GDM1 (cell line): ENCODE measurements at regions not wholly inside any gene's neighbourhood (a gene's known extent, or its start where the extent isn't known, plus 50 kb on each side); places are given as distances from the start of the nearest gene placed in this dataset.
"Not testable (repeated sequence)": the region's sequence is repeated elsewhere in the genome, so short reads cannot be mapped to it uniquely, and the experiment has no call there.

Experiments used
- DNase-seq: peaks from one replicate; lab custom pipeline; 2025; lab: John Stamatoyannopoulos, UW

DNA sequence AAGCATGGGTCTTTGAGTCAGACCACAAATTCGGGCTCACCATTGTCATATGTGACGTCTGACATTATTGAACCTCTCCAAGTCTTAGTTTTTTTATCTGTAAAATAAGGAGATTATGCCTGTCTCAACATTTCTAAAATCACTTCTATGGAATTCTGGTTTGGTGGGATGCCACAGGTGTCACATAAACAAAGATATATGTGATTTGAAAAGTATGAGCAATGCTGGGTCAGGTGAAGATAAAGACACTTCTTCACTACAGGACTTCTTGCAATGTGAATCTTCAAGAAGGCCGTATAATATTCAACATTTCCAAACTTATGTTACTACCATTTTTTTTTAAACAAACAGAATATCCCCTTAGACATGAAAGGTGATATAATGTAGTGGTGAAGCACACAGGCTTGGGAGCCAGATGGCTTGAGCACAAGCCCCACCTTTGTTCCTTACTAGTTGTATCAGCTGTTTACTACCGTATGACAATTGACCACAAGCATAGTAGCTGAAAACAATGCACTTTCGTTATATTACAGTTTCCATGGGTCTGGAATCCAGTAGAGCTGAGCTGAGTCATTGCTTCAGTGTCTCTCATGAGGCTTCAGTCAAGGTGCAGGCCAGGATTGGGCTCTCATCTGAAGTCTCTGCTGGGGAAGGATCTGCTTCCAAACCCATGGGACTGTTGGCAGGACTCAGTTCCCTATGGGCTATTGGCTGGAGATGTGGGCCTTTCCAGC, 87.7 kb downstream of the UTP18 start:
- DNase-seq: no peak

DNA sequence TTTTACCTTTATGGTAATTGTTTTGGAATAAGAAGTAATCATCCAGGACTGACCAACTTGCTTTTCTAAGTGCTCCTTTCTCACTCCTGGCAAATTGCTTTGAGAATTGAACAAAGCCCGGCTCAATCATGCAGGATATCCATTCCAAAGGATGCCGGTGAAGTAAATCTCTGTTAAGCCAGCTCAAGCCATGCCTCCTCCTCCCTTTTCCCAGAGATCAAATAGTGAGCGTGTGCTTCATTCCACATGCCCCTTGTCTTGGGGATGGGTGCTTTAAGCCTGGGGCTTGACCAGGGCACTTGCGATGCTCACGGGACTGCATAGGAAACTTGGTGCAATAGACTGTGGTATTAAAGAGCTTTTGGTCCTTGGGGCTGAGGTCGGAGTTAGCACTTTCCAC, 90.7 kb downstream of the UTP18 start:
- no peak for DNase-seq

DNA sequence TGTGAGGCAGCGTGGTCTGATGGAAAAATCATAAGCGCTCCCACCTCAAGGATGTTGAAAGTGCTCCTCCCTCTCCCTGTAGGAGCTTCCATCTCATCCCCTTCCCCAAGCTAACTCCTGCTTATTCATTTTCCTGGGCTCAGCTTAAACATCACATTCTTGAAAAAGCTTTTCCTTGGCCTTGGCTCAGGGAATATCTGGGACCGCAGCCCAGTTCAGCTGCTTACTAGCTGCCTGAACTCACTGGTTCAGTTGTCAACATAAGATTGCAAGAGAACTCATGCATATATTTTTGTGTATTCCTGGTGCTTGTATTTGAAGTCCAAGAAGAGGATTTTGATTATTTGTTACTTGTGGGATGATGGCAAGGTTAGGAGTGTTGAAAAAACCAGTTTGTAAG, 91.5 kb downstream of the UTP18 start:
- no peak for DNase-seq

DNA sequence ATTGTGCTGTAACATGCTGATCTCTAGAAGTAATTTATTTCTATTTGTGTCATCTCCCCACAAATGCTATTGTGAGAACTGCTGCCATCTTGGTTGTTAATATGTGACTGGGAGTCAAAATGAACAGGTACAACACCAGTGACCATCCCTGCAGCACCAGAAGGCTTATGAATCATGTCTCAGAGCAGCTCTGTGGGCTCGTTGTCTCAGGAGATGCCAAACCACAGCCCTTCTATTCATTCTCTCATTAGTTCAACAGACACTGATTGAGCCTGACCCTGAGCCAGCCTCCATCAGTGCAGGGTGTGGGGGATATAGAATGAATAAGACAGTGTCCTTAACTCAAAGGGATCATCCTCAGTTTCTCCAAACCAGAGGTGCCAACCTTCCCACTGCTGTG, 92.5 kb downstream of the UTP18 start:
- no peak for DNase-seq

DNA sequence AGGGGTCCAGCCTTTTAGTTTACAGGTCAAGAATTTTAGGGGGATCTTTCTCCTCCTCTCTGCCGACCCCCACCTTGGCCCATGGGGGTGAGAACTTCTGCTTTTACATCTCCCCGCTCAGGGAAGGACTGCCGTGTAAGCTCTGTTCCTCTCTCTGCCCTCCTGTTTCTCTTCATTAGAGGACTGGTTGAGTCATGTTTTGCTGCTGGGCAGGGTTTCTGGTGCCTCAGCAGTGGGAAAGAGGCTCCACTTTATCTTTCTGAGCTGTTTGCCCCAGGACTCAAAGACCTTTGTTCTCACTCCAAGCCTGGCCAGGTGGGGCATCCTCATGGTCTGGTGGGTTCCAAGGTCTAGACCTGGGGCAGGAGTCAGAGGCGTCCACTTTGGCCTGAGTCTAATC, 93.0 kb downstream of the UTP18 start:
- DNase-seq: no peak

DNA sequence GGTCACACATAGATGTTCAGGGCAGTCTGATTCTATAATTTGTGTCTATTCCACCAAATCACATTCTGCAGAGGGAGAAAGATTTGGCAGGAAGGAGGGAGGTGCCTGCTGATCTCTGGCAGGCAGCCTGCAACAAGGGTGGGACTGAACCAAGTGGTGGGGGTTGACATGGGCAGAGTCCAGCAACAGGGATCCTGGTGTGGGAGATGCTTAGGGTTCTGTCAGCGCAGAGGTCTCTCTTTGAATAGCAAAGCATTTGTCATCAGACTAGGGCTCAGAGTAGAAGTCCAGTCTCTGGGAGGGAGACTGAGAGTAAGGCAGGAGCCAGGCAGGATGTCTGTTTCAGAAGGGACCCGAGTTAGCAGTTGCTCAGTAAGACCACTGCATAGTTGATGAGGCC, 94.6 kb downstream of the UTP18 start:
- DNase-seq: no peak

DNA sequence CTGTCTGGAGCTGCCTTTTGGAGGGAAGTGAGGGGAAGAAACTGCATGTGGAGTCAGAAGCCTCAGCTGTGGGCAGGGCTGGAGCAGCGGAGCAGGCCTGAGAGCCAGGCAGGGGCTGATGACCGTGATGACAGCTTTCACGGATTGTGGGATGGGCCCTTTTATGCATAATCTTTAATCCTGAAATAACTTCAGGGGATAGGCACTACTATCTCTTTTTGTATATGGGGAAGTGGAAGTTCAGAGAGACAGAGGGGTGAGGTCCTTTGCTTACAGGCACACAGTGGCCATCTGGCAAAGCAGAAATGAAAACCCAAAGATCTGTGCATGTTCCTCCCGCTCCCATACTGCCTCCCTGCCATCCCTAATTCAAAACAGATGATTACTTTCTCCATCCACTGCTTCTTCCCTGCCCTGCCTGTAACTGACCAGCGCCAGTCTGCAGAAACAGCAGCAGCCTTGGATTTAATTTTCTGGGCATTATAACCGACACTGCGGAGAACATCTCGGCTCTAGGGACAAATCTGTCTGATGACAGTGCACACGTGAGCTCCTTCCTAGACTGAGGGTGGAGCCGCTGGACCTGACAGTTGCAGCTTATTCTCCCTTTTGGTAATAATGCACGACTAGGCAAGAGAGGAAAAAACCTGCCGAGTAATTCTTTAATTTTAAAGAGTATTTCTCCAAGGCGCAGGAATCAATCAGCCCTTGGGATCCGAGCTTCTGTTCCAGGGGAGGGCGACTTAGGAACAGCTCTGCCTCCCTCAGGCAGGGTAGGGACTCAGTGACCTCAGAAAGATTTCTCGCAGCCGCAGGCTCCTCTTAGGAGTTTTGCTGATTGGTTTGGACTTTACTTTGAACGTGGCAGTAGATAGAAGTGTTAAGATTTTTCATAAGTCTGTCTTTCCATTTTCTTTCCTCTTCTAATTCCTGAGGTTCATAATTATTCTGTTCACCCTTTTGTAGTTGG, 95.4 kb downstream of the UTP18 start:
- no peak for DNase-seq

DNA sequence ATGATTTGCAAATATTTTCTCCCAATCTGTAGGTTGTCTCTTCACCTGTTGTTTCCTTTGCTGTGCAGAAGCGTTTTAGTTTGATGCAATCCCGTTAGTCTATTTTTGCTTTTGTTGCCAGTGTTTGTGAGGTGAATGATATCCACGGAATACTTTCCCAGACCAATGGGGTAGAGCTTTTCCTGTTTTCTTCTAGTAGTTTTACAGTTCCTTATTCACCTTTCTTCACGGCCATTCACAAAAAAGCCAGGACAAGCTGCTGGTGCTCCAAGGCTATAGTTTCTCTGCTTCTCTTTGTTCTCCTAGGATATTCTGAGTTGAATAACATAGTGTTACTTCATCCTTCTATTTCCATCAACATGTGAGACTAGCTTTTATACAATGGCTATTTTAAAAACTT, 98.7 kb downstream of the UTP18 start:
- DNase-seq: no peak

DNA sequence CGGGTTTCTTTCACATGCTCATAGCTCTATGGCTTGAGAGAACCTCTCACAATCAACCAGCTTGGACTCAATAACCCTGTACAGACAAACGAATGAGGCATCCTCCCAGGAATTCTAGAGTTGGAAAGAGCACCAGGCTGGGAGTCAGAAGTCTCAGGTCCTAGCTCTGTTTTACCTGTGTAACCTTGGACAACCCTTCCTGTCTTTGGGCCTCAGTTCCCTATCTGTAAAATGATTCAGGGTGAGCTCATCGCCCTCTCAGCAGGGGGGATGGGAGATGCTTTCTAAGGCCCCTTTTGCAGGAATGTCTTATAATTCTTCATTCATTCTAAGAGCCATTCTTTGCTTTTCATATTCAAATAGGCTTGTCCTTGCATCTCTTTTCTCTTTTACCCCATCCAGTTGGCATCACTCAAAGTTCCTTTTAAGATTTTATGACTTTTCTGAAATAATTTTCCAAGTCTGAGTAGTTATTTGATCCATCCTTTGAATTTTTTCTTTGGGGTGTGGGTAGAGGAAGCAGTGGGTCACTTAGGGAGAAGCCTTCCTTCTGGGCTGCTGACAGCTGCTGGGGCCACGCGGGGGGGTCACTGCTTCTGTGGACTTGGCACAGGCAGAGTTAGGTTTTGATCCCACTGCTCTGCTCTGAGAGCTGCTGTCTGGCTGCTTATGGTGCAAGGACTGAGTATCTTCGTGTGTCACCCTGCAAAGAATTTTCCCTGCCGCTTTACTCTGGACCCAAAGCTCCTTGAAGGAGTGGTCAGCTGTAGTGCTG, 102.7 kb downstream of the UTP18 start:
- DNase-seq: no peak

DNA sequence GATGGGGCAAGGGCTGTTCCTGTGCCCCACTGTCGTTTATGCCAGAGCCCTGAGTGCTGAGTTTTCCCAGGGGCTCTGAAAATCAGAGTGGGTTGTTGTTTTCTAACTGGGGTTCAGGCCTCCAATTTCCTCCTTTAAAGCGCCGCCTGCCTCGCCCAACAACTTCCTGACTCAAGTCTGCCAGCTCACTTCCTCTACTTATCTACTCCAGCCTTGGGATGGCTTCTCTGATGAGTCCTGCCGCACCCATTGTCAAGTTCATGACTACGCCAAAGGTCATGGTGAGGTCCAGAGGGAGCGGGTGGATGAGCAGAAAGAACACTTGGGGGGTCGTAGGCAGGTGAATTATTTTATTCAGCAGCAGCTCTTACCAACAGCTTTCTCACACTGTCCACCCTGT, 104.7 kb downstream of the UTP18 start:
- no peak for DNase-seq

DNA sequence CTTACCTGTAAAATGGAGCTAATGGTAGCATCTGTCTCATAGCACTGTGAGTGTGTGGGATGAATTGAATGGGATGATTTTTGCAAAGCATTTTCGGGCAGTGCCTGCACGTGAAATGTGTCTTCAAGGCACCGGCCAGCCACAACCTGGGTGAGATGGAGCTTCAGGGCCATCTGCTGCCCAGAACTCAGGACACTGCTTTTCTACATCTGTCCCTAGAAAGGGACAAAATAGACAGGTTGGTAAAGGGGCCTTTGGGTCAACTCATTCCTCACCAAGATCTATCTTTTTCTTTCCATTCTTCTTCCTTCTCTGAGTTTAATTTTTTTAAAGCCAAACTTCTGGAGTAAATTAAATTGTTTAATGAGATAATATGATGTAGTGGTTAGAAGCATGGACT, 106.5 kb downstream of the UTP18 start:
- DNase-seq: no peak

DNA sequence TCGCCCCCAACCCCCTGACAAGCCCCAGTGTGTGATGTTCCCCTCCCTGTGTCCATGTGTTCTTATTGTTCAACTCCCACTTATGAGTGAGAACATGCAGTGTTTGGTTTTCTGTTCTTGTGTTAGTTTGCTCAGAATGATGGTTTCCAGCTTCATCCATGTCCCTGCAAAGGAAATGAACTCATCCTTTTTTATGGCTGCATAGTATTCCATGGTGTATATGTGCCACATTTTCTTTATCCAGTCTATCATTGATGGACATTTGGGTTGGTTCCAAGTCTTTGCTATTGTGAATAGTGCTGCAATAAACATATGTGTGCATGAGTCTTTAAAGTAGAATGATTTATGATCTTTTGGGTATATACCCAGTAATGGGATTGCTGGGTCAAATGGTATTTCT, 107.5 kb downstream of the UTP18 start:
- not testable (repeated sequence) for DNase-seq

DNA sequence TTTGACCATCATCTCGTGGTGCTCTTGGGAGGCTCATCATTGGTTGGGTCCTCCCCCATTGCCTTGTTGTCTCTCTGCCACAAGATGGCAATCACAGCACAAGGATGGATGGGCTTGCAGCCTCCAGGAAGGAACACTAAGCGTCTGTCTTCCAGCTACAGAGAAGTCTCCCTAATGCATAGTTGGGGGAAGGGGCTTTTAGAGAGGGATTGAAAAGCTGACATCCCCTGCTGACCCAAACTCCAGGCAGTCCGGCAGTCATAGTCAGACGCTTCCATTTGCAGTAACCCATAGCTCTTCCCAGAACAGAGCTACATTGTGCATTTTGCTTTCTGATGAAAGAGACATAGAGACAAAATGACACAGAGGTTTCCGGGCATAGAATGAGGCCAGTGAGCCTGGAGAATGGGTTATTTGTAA, 111.4 kb downstream of the UTP18 start:
- DNase-seq: peak; percentile 17

DNA sequence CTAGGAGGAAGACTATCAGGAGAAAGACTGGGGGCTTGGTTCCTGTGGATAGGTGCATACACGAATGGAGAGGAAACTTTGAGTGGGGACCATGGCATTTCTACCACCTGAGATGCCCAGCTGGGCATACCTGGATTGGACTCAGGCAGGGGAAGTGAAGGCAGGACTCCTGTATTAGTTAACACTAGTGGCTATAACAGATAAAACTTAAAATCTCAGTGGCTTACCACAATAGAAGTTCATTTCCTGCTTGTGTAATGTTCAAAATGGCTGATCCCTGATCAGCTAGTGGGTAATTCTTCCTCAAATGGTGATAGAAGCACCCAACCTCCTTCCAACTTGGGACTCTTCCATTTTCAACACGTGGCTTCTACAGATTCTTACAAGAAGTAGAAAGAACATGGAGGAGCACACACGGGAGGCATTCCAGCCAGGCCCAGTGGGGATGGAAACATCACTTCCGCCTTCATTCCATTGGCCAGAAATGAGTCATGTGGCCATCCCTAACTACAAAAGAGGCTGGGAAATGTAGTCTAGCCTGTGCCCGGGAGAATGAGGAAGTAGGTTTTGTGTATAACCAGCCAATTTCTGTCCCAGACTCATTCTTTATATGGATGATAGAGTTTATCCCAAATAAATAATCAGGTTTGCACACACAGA, 112.1 kb downstream of the UTP18 start:
- DNase-seq: peak; percentile 71

DNA sequence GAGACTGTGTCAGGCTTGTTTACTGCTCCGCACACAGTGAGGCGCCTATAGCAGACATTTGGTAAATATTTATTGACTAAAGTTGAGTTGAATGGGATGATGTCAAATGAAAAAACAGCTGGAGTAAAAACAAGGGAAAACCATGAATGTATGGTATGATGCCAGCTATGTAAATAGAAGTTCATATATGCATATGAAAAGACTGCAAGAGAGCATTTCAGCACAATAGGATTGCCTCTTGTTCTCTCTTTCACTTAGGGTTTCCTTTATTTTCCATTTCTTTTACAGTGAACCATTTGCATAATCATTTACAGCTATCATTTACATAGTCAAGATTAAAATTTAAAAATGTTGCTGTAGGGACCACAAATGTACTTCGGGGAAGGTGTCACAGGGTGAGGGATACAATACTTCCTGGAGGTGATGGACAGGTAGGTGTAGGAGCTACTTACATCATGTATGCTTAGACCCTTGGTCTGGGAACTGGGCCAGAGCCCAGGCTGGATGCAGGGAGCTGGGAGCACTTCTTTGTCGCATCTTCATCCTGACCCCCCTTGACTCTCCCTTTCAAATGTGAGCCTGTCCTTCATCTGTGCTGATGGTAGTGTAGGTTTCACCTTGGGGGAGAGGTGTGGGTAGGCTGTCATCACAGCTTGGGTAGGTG, 113.3 kb downstream of the UTP18 start:
- no peak for DNase-seq

DNA sequence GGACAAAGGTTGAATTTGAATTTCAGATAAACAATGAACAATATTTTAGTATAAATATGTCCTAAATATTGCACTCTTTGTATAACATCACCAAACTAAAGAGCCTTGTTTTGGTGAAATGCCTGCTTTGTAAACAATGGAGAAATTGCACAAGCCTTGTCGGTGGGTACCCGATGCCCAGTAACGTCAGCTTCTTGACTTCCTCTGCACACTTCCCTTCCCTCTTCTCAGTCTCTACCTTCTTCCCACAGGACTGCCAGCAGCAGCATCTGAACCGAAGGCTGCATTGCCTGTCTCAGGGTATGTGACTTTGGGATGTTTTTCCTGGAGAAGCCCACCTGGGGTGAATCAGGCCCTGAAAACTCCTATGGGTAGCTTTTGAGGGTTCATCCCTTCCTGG, 113.9 kb downstream of the UTP18 start:
- DNase-seq: no peak

DNA sequence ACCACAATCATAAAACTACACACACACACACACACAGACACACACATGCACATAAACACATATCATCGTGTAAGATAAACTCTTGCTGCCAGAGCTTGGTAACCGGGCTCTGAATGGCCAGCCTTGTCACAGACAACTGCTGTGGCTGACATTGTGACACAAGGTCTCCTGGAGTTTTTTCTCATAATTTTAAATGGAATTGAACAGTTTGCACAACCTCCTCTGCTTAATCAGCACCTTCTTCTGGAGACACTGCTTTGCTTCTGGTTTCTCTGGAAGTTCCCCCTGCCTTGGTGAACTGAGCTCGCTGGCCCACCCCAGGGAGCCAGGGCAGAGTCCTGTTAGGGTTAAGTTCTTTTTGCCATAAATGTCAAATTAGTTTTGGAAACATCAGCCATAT, 115.4 kb downstream of the UTP18 start:
- no peak for DNase-seq

DNA sequence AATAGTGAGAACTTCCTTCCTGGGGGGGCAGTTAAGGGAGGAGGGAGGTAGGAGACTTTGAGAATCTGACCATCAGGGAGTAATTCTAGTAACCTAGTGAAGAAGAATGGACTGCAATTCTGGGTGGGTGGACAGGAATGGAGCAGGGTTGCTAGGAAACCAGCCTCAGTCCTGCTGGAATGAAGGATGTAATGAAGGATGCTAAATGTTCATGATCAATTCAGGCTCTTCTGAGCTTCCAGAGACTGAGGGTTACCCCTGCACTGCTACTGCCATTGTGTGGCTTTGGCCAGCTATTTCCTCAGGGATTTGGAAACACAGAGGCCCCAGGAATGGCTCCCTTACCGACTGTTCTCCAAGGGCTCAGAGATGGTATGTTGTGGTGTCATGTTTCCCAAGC, 116.4 kb downstream of the UTP18 start:
- DNase-seq: no peak

DNA sequence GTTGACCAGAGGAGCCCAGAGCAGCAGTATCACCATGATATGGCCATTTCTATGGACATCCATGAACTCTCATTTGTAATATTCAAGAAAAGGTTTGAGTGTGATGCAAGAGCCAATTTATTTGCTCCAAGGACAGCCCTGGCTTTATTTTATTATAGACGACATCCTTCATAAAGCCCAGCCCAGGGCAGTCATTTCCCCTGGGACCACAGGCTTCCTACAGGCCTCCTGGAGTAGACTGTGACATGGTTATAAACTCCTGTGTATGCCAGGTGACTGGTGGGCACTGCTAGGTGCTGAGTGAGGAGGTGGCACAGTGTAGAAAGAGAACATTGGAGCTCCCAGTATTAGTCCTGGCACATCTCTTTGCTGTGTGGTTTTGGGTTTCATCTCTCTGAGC, 120.9 kb downstream of the UTP18 start:
- no peak for DNase-seq

DNA sequence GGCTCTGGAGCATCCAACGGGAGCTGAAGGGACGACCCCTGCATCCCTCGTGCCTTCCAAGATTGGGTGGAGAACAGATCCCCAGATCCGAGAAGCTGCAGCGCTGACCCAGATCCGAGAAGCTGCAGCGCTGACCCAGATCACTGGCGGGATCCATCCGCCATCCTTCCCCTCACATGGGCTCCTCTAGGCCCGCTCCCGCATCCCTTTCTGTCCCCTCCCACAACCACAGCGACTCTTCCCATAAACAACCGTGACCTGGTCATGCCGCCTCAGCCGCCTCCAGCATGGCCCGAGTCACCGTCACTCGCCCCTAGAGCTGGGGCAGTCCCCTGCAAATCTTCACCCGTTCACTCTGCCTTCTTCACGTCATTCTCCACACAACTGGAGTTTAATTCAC, 124.9 kb downstream of the UTP18 start:
- DNase-seq: no peak

DNA sequence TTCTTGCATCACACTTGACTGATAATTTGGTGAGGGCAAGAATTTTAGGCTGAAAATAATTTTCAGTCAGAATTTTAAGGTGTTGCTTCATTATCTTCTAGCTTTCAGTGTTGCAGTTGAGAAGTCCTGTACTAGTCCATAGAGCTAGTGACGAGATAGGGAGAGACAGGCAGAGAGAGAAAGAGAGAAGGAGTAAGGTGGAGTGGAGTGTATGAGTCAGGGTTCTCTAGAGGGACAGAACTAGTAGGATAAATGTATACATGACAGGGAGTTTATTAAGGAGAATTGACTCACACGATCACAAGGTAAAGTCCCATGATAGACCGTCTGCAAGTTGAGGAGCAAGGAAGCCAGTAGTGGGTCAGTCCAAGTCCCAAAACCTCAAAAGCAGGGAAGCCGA, 127.2 kb downstream of the UTP18 start:
- no peak for DNase-seq

DNA sequence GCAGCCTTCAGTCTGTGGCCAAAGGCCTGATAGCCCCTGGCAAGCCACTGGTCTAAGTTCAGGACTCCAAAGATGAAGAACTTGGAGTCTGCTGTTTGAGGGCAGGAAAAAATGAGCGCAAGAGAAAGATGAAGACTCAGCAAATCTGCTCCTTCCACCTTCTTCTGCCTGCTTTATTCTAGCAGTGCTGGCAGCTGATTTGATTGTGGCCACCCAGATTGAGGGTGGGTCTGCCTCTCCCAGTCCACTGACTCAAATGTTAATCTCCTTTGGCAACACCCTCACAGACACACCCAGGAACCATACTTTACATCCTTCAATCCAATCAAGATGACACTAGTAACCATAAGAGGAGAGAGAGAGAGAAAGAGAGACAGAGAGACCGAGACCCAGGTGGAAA, 127.6 kb downstream of the UTP18 start:
- no peak for DNase-seq
